Liver (tissue), 8 donors: ENCODE measurements at regions not wholly inside any gene's neighbourhood (a gene's known extent, or its start where the extent isn't known, plus 50 kb on each side); places are given as distances from the start of the nearest gene placed in this dataset.

Source experiments
- DNase-seq: peaks from one replicate; pipeline ENCODE4 v3.0.0-alpha.2; 2017; ENCODE audit warnings: low spot score
- H3K27ac ChIP-seq, 2 donors: one replicate each; pipeline ENCODE4 v1.7.0; 2013; ENCODE audit warnings: inconsistent platforms in 2 of 2, low read length in 2 of 2, control low read depth in 1 of 2, low read depth in 1 of 2, mild to moderate bottlenecking in 1 of 2
- H3K27me3 ChIP-seq, 4 donors: one replicate each; pipeline versions ENCODE4 v1.6.1 to v1.7.0; 2013; ENCODE audit warnings: low read length in 3 of 4, inconsistent platforms in 1 of 4, mild to moderate bottlenecking in 1 of 4, moderate library complexity in 1 of 4; ENCODE audit not compliant: control insufficient read depth in 4 of 4, insufficient read depth in 4 of 4
- H3K36me3 ChIP-seq, 4 donors: one replicate each; pipeline versions ENCODE4 v1.6.1 to v1.7.0; 2013; ENCODE audit warnings: low read length in 3 of 4, mild to moderate bottlenecking in 3 of 4, low read depth in 1 of 4, moderate library complexity in 1 of 4; ENCODE audit not compliant: control insufficient read depth in 4 of 4, insufficient read depth in 3 of 4
- H3K4me1 ChIP-seq, 4 donors: one replicate each; pipeline versions ENCODE4 v1.6.1 to v1.7.0; 2013; ENCODE audit warnings: low read length in 3 of 4, mild to moderate bottlenecking in 3 of 4, moderate library complexity in 1 of 4; ENCODE audit not compliant: control insufficient read depth in 4 of 4, insufficient read depth in 4 of 4
- H3K4me3 ChIP-seq, 3 donors: one replicate each; pipeline versions ENCODE4 v1.6.1 to v1.7.0; 2013; ENCODE audit warnings: low read length in 3 of 3, control low read depth in 1 of 3, low read depth in 1 of 3, mild to moderate bottlenecking in 1 of 3
- H3K9ac ChIP-seq, 2 donors: one replicate each; pipeline ENCODE4 v1.7.0; 2013; ENCODE audit warnings: low read length in 2 of 2, mild to moderate bottlenecking in 2 of 2, moderate library complexity in 2 of 2, control low read depth in 1 of 2, low read depth in 1 of 2
- H3K9me3 ChIP-seq, 4 donors: one replicate each; pipeline versions ENCODE4 v1.6.1 to v1.7.0; 2013; ENCODE audit warnings: low read length in 3 of 4; ENCODE audit not compliant: control insufficient read depth in 4 of 4
- FOXA1 ChIP-seq: IDR thresholded peaks from 2 replicates; pipeline ENCODE4 v1.6.1; 2016; ENCODE audit warnings: antibody characterized with exemption
- GABPA ChIP-seq, 2 donors: IDR thresholded peaks in 1 of 2; conservative IDR thresholded peaks in 1 of 2; 2 replicates each; pipeline ENCODE4 v1.6.1; 2016; ENCODE audit warnings: antibody characterized with exemption in 2 of 2, mild to moderate bottlenecking in 1 of 2, moderate library complexity in 1 of 2
- HNF4A ChIP-seq, 2 donors: conservative IDR thresholded peaks; 2 replicates each; pipeline ENCODE4 v1.6.1; 2016; ENCODE audit warnings: antibody characterized with exemption in 2 of 2, mild to moderate bottlenecking in 2 of 2
- HNF4G ChIP-seq: IDR thresholded peaks from 2 replicates; pipeline ENCODE4 v1.6.1; 2016; ENCODE audit warnings: antibody characterized with exemption
- NR2F2 ChIP-seq: IDR thresholded peaks from 2 replicates; pipeline ENCODE4 v1.6.1; 2016; ENCODE audit warnings: antibody characterized with exemption
- RAD21 ChIP-seq, 2 donors: IDR thresholded peaks; 2 replicates each; pipeline ENCODE4 v1.6.1; 2016; ENCODE audit warnings: antibody characterized with exemption in 2 of 2, mild to moderate bottlenecking in 2 of 2
- RXRA ChIP-seq, 2 donors: IDR thresholded peaks; 2 replicates each; pipeline ENCODE4 v1.6.1; 2017 to 2018; ENCODE audit warnings: antibody characterized with exemption in 2 of 2, mild to moderate bottlenecking in 1 of 2
- SP1 ChIP-seq: IDR thresholded peaks from 2 replicates; pipeline ENCODE4 v1.6.1; 2018; ENCODE audit warnings: antibody characterized with exemption, mild to moderate bottlenecking
- TAF1 ChIP-seq: conservative IDR thresholded peaks from 2 replicates; pipeline ENCODE4 v1.6.1; 2016; ENCODE audit warnings: antibody characterized with exemption, mild to moderate bottlenecking
- YY1 ChIP-seq: IDR thresholded peaks from 2 replicates; pipeline ENCODE4 v1.6.1; 2016; ENCODE audit warnings: antibody characterized with exemption, mild to moderate bottlenecking
- WGBS: extraction: QIAGEN DNeasy Blood & Tissue Kit; methylation state at CpG from one replicate; pipeline ENCODE4 v1.1.7; 2013; 5-methylcytosine and 5-hydroxymethylcytosine counted together
- TF ChIP-seq, protein P1 (sequence below): IDR thresholded peaks from 2 replicates; pipeline ENCODE4 v1.6.1; 2016; ENCODE audit warnings: antibody characterized with exemption
- TF ChIP-seq, protein P2 (sequence below): IDR thresholded peaks from 2 replicates; pipeline ENCODE4 v1.6.1; 2016; ENCODE audit warnings: antibody characterized with exemption, mild to moderate bottlenecking
- TF ChIP-seq, protein P3 (sequence below): IDR thresholded peaks from 2 replicates; pipeline ENCODE4 v1.6.1; 2016; ENCODE audit warnings: antibody characterized with exemption
- TF ChIP-seq, protein P4 (sequence below): fragments of 150-350 bp; IDR thresholded peaks from 2 replicates; pipeline ENCODE4 v1.5.1; 2017; ENCODE audit warnings: improper control_type of control experiment, low read depth, low read length; ENCODE audit not compliant: missing input control
- TF ChIP-seq, protein P5 (sequence below): IDR thresholded peaks from 2 replicates; pipeline ENCODE4 v1.6.1; 2016; ENCODE audit warnings: antibody characterized with exemption
- donor health status: healthy.
- donor health status: healthy.
- donor health status: healthy.
- donor health status: healthy.
- donor health status: healthy.

DNA sequence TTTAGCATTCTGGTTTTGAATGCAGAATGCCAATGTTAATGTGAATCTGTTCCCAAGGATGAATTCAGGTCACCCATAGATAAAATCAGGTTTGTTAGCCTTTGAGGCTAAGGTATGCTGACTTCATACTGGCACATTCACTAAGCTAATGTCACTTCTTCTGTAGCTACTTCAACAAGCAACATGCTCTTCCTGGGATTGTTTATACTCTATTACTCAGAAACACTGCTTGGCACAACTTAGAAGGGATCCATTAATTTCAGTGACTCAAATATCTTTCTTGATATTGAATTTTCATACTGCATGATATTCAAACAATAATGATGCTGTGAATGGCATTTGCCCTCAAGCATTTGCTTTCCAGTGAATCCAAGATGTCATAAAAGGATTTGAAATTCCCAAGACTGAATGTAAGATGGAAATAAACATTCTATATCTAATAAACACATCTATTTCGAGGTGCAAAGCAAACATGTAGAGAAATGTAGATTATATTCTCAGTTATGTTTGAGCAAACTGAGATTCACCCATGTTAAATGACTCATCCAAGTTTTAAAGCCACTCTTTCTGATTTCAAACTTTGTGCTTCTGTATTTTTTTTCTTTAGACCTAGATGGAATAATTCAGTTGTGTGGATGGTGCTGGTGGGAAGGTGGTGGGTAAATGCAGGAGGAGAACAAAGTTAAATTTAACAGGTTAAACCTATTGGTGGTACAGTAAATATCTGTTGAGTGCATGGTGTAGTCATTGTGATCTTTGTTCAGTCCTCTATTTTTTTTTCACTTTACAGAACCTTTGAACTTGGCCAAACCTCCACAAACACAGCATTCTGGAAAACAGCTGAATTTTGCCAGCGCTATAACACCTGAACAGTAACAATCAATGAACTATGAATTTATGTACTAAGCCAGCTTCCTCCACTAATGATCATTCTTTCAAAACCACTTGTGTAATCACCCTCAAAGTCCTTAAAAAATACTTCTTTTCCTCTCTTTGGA is 162.1 kb upstream of the XIRP2 start:
- Histone ChIP-seq H3K27me3 (no peaks in the 10 kb centered on the region), H3K4me1 (no peaks in the 10 kb centered on the region), H3K36me3 (no peaks in the 10 kb centered on the region), H3K9ac (no peak overlapping the region), H3K27ac (no peak overlapping the region), H3K9me3 (peaks cover 0 to 3% (median 0%) of the 10 kb centered on the region in 4 donors), H3K4me3 (no peak overlapping the region)
- 41% methylated on average over 2 of the region's 2 CpGs for WGBS
- TF ChIP-seq RXRA (IDR thresholded peaks at IDR 0.05), result peak in 1 of 2 donors; percentile 20
- TF ChIP-seq, protein P1, sequence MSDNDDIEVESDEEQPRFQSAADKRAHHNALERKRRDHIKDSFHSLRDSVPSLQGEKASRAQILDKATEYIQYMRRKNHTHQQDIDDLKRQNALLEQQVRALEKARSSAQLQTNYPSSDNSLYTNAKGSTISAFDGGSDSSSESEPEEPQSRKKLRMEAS, result no peak
- TF ChIP-seq HNF4A (conservative IDR thresholded peaks at IDR 0.05), result peak; percentile 18 to 73
- no peak for DNase-seq

DNA sequence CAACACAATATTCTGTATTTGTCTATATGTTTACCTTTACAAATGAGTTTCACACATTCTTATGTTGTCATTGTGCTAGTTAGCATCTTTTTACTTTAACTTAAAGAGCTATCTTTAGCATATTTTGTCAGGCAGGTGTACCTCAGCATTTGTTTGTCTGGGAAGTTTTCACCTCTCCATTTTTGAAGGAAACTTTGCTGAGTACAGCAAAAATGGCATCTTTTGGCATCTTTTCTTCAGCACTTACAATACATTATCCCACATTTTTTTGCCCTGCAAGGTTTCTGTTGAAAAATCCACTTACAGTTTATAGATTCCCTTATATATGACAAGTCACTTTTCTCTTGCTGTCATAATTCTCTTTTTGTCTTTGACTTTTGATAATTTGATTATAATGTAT is 171.3 kb upstream of the XIRP2 start:
- Histone ChIP-seq H3K27me3 (no peaks in the 10 kb centered on the region), H3K9me3 (no peaks in the 10 kb centered on the region), H3K4me3 (no peak overlapping the region), H3K36me3 (no peaks in the 10 kb centered on the region), H3K4me1 (no peaks in the 10 kb centered on the region), H3K9ac (no peak overlapping the region), H3K27ac (no peak overlapping the region)
- no peak for DNase-seq
- TF ChIP-seq RXRA (IDR thresholded peaks at IDR 0.05) (no peak), SP1 (no peak), RAD21 (IDR thresholded peaks at IDR 0.05) (no peak), HNF4A (conservative IDR thresholded peaks at IDR 0.05) (no peak), NR2F2 (no peak), YY1 (no peak), HNF4G (no peak), FOXA1 (no peak), TAF1 (no peak), GABPA (IDR thresholded peaks at IDR 0.05 in 1 of 2, conservative IDR thresholded peaks at IDR 0.05 in 1 of 2) (no peak)
- TF ChIP-seq, protein P2, sequence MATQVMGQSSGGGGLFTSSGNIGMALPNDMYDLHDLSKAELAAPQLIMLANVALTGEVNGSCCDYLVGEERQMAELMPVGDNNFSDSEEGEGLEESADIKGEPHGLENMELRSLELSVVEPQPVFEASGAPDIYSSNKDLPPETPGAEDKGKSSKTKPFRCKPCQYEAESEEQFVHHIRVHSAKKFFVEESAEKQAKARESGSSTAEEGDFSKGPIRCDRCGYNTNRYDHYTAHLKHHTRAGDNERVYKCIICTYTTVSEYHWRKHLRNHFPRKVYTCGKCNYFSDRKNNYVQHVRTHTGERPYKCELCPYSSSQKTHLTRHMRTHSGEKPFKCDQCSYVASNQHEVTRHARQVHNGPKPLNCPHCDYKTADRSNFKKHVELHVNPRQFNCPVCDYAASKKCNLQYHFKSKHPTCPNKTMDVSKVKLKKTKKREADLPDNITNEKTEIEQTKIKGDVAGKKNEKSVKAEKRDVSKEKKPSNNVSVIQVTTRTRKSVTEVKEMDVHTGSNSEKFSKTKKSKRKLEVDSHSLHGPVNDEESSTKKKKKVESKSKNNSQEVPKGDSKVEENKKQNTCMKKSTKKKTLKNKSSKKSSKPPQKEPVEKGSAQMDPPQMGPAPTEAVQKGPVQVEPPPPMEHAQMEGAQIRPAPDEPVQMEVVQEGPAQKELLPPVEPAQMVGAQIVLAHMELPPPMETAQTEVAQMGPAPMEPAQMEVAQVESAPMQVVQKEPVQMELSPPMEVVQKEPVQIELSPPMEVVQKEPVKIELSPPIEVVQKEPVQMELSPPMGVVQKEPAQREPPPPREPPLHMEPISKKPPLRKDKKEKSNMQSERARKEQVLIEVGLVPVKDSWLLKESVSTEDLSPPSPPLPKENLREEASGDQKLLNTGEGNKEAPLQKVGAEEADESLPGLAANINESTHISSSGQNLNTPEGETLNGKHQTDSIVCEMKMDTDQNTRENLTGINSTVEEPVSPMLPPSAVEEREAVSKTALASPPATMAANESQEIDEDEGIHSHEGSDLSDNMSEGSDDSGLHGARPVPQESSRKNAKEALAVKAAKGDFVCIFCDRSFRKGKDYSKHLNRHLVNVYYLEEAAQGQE, result no peak
- TF ChIP-seq, protein P3, sequence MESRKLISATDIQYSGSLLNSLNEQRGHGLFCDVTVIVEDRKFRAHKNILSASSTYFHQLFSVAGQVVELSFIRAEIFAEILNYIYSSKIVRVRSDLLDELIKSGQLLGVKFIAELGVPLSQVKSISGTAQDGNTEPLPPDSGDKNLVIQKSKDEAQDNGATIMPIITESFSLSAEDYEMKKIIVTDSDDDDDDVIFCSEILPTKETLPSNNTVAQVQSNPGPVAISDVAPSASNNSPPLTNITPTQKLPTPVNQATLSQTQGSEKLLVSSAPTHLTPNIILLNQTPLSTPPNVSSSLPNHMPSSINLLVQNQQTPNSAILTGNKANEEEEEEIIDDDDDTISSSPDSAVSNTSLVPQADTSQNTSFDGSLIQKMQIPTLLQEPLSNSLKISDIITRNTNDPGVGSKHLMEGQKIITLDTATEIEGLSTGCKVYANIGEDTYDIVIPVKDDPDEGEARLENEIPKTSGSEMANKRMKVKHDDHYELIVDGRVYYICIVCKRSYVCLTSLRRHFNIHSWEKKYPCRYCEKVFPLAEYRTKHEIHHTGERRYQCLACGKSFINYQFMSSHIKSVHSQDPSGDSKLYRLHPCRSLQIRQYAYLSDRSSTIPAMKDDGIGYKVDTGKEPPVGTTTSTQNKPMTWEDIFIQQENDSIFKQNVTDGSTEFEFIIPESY, result no peak
- TF ChIP-seq, protein P1, result no peak
- TF ChIP-seq, protein P4, sequence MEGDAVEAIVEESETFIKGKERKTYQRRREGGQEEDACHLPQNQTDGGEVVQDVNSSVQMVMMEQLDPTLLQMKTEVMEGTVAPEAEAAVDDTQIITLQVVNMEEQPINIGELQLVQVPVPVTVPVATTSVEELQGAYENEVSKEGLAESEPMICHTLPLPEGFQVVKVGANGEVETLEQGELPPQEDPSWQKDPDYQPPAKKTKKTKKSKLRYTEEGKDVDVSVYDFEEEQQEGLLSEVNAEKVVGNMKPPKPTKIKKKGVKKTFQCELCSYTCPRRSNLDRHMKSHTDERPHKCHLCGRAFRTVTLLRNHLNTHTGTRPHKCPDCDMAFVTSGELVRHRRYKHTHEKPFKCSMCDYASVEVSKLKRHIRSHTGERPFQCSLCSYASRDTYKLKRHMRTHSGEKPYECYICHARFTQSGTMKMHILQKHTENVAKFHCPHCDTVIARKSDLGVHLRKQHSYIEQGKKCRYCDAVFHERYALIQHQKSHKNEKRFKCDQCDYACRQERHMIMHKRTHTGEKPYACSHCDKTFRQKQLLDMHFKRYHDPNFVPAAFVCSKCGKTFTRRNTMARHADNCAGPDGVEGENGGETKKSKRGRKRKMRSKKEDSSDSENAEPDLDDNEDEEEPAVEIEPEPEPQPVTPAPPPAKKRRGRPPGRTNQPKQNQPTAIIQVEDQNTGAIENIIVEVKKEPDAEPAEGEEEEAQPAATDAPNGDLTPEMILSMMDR, result no peak
- TF ChIP-seq, protein P5, sequence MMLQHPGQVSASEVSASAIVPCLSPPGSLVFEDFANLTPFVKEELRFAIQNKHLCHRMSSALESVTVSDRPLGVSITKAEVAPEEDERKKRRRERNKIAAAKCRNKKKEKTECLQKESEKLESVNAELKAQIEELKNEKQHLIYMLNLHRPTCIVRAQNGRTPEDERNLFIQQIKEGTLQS, result no peak
